ENCODE measurements at regions not wholly inside any gene's neighbourhood (a gene's known extent, or its start where the extent isn't known, plus 50 kb on each side); places are given as distances from the start of the nearest gene placed in this dataset.

DNA sequence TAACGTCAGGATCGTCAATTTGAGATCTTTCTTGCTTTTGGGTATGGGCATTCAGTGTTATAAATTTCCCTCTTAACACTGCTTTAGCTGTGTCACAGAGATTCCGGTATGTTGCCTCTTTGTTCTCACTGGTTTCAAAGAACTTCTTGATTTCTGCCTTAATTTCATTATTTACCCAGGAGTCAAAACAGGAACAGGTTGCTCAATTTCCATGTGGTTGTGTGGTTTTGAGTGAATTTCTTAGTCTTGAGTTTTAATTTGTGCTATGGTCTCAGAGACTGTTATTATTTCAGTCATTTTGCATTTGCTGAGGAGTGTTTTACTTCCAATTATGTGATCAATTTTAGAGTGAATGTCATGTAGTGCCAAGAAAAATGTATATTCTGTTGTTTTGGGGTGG is 153.1 kb downstream of the PCDH17 start:
- Mint-ChIP-seq H3K27ac (no peak overlapping the region), H3K4me3 (no peak overlapping the region), H3K4me1 (ENCODE audit: low read depth) (no peaks in the 10 kb centered on the region), H3K36me3 (ENCODE audit: low read depth) (no peaks in the 10 kb centered on the region), H3K27me3 (no peaks in the 10 kb centered on the region), H3K9me3 (peaks cover 16% of the 10 kb centered on the region)
- ChIA-PET CTCF (no interaction called here), POLR2A (no interaction called here)
- intact Hi-C loops (cut with micrococcal nuclease) = no loop called here
- TF ChIP-seq, protein P1, sequence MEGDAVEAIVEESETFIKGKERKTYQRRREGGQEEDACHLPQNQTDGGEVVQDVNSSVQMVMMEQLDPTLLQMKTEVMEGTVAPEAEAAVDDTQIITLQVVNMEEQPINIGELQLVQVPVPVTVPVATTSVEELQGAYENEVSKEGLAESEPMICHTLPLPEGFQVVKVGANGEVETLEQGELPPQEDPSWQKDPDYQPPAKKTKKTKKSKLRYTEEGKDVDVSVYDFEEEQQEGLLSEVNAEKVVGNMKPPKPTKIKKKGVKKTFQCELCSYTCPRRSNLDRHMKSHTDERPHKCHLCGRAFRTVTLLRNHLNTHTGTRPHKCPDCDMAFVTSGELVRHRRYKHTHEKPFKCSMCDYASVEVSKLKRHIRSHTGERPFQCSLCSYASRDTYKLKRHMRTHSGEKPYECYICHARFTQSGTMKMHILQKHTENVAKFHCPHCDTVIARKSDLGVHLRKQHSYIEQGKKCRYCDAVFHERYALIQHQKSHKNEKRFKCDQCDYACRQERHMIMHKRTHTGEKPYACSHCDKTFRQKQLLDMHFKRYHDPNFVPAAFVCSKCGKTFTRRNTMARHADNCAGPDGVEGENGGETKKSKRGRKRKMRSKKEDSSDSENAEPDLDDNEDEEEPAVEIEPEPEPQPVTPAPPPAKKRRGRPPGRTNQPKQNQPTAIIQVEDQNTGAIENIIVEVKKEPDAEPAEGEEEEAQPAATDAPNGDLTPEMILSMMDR (IDR thresholded peaks at IDR 0.05) = no peak
- ATAC-seq (no peak), DNase-seq (no peak)

DNA sequence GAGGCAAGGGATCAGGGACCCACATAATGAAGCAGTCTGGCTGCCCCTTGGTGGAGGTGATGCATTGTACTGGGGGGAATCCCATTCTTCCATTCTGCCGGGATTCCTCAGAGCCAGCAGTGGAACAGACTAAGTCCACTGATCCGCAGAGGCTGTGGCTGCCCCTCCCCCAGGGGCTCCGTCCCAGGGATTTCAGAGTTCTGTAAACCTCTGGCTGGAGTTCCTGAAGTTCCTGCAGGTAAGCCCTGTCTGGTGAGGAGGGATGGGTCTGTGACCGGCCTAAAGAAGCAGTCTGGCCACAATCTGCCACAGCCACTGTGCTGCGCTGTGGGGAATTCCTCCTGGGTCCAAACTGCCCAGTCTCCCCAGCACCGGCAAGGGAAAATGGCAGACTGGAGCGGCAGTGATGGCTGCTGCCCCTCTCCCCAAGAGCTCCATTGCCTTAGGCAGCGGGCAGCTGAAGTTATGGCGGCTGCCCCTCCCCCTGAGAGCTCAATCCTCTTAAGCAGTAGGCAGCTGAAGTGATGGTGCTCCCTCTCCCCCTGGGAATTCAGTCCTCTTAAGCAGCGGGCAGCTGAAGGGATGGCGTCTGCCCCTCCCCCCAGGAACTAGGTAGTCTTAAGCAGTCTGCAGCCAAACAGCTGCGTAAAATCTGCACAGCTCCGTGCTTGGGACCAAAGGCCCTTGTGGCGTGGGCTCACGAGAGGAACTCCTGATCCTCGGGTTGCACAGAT is 155.7 kb downstream of the PCDH17 start:
- Mint-ChIP-seq H3K4me1 (ENCODE audit: low read depth) (no peaks in the 10 kb centered on the region), H3K27me3 (no peaks in the 10 kb centered on the region), H3K4me3 (no peak overlapping the region), H3K36me3 (ENCODE audit: low read depth) (no peaks in the 10 kb centered on the region), H3K9me3 (peaks cover 18% of the 10 kb centered on the region), H3K27ac (no peak overlapping the region)
- ChIA-PET CTCF (no interaction called here), POLR2A (no interaction called here)
- intact Hi-C loops (cut with micrococcal nuclease) = no loop called here
- TF ChIP-seq, protein P1 (IDR thresholded peaks at IDR 0.05) = no peak
- ATAC-seq (no peak), DNase-seq (no peak)

DNA sequence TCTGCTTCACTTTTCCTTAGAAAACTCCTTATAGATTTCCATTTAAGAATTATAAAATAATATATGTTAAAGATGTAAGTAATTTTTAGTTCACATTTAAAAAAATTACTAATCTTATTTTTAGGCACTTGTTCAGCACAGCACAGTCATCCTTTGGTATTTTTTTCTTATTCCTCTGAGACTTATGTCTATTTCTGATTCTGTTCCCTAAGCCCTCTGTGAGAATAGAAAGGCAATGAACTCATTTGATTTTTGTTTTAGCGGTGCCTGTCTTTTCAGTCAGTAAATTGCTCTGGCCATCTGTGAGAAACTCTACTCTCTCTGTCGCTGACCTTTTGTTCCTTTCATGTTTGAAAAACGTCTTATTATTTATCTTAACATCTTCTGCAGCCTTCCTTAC is 168.1 kb downstream of the PCDH17 start:
- H3K36me3 Mint-ChIP-seq (ENCODE audit: low read depth) = no peaks in the 10 kb centered on the region
- CTCF ChIA-PET = no interaction called here
- no peak for ATAC-seq
- H3K27ac Mint-ChIP-seq = no peak overlapping the region
- no peaks in the 10 kb centered on the region for H3K4me1 Mint-ChIP-seq (ENCODE audit: low read depth)
- no peak overlapping the region for H3K4me3 Mint-ChIP-seq
- DNase-seq = no peak
- TF ChIP-seq, protein P1 (IDR thresholded peaks at IDR 0.05) = no peak
- peaks cover 3% of the 10 kb centered on the region for H3K9me3 Mint-ChIP-seq
- POLR2A ChIA-PET = no interaction called here
- no peaks in the 10 kb centered on the region for H3K27me3 Mint-ChIP-seq
- intact Hi-C loops (cut with micrococcal nuclease) = no loop called here

DNA sequence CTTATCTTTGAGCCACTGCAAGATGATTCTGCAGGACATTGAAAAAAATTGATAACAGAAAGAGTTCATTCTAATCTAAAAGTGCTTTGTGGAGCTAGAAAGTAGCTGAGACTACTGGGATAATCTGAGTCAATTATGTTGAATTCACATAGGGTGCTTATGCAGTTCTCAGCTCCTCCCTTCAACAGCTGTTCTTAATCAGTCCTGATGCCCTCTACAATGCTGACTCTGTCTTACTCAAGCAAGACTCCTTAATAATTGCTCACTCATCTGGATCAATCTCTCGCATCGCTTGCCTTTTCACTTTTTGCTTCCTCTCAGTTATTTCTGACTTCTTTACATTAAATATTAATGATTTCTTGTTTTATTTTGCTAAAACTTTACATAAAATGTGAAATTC is 182.1 kb downstream of the PCDH17 start:
- POLR2A ChIA-PET = no interaction called here
- no peak overlapping the region for H3K27ac Mint-ChIP-seq
- no peaks in the 10 kb centered on the region for H3K36me3 Mint-ChIP-seq (ENCODE audit: low read depth)
- H3K27me3 Mint-ChIP-seq = no peaks in the 10 kb centered on the region
- intact Hi-C loops (cut with micrococcal nuclease) = no loop called here
- no peaks in the 10 kb centered on the region for H3K4me1 Mint-ChIP-seq (ENCODE audit: low read depth)
- TF ChIP-seq, protein P1 (IDR thresholded peaks at IDR 0.05) = no peak
- CTCF ChIA-PET = no interaction called here
- H3K4me3 Mint-ChIP-seq = no peak overlapping the region
- DNase-seq = no peak
- H3K9me3 Mint-ChIP-seq = peaks cover 20% of the 10 kb centered on the region
- no peak for ATAC-seq

DNA sequence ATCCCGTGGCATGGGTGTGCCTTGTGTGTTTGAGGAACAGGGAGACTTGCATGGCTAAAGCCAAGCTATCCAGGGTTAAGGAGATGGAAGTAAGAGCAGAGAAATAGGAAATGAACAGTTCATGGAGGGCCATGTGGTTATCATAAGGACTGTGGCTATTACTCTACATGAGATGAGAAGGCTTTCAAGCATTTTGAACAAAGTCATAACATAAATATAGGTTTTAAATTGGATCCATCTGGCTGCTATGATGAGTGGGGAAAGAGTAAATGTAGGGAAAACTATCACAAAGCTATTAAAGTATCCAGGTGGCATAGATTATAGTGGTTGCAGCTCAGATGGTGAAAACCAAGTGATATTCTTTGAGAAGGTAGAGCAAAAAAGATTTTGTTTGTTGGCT is 184.1 kb downstream of the PCDH17 start:
- Mint-ChIP-seq H3K36me3 (ENCODE audit: low read depth) (no peaks in the 10 kb centered on the region), H3K9me3 (peaks cover 15% of the 10 kb centered on the region), H3K4me3 (no peak overlapping the region), H3K27ac (no peak overlapping the region), H3K4me1 (ENCODE audit: low read depth) (no peaks in the 10 kb centered on the region), H3K27me3 (no peaks in the 10 kb centered on the region)
- intact Hi-C loops (cut with micrococcal nuclease) = no loop called here
- POLR2A ChIA-PET = no interaction called here
- DNase-seq (no peak), ATAC-seq (no peak)
- TF ChIP-seq, protein P1 (IDR thresholded peaks at IDR 0.05) = no peak
- CTCF ChIA-PET = no interaction called here

Measured in activated CD8-positive, alpha-beta T cell treated with anti-CD3 and anti-CD28 coated beads for 36 hours (primary cell).